Activated CD4-positive, CD25-positive, alpha-beta regulatory T cell treated with anti-CD3 and anti-CD28 coated beads, Interleukin-2, amount 50 U/mL, for 16 hours (primary cell): ENCODE measurements at regions not wholly inside any gene's neighbourhood (a gene's known extent, or its start where the extent isn't known, plus 50 kb on each side); places are given as distances from the start of the nearest gene placed in this dataset.
"Not testable (repeated sequence)": the region's sequence is repeated elsewhere in the genome, so short reads cannot be mapped to it uniquely, and the experiment has no call there.

Experiments used
- DNase-seq: peaks from one replicate; pipeline ENCODE4 v3.0.0-alpha.2; 2020; ENCODE audit warnings: low read depth, low spot score

- no peak for DNase-seq
Measured at GRCh38 chr4:155592179-155592937, 74.3 kb upstream of the GUCY1A1 start.

GRCh38 chr4:155591738-155592143, 74.9 kb upstream of the GUCY1A1 start:
- no peak for DNase-seq

- no peak for DNase-seq
Measured at GRCh38 chr4:155590796-155591585, 75.7 kb upstream of the GUCY1A1 start.

- no peak for DNase-seq
Measured at GRCh38 chr4:155588437-155588836, 78.2 kb upstream of the GUCY1A1 start.

GRCh38 chr4:155587766-155588165, 78.9 kb upstream of the GUCY1A1 start:
- no peak for DNase-seq

- no peak for DNase-seq
Measured at GRCh38 chr4:155582971-155583437, 83.6 kb upstream of the GUCY1A1 start.

- no peak for DNase-seq
Measured at GRCh38 chr4:155582041-155582440, 84.6 kb upstream of the GUCY1A1 start.

- DNase-seq: no peak
Measured at GRCh38 chr4:155578726-155579370, 87.8 kb upstream of the GUCY1A1 start.

- DNase-seq: no peak
Measured at GRCh38 chr4:155578219-155578618, 88.4 kb upstream of the GUCY1A1 start.

GRCh38 chr4:155574329-155574728, 92.3 kb upstream of the GUCY1A1 start:
- not testable (repeated sequence) for DNase-seq

- DNase-seq: no peak
Measured at GRCh38 chr4:155573126-155573525, 93.5 kb upstream of the GUCY1A1 start.

GRCh38 chr4:155572106-155572703, 94.4 kb upstream of the GUCY1A1 start:
- no peak for DNase-seq

GRCh38 chr4:155571184-155571944, 95.3 kb upstream of the GUCY1A1 start:
- no peak for DNase-seq

GRCh38 chr4:155570661-155571060, 96.0 kb upstream of the GUCY1A1 start:
- DNase-seq: no peak

GRCh38 chr4:155569960-155570515, 96.6 kb upstream of the GUCY1A1 start:
- no peak for DNase-seq

GRCh38 chr4:155569471-155569870, 97.2 kb upstream of the GUCY1A1 start:
- DNase-seq: no peak

- DNase-seq: no peak
Measured at GRCh38 chr4:155568641-155569220, 97.9 kb upstream of the GUCY1A1 start.

- no peak for DNase-seq
Measured at GRCh38 chr4:155566354-155566753, 100.3 kb upstream of the GUCY1A1 start.

GRCh38 chr4:155565776-155566175, 100.9 kb upstream of the GUCY1A1 start:
- no peak for DNase-seq

- DNase-seq: no peak
Measured at GRCh38 chr4:155565330-155565729, 101.3 kb upstream of the GUCY1A1 start.
